Spinal cord (tissue), 9 donors: ENCODE measurements at regions not wholly inside any gene's neighbourhood (a gene's known extent, or its start where the extent isn't known, plus 50 kb on each side); places are given as distances from the start of the nearest gene placed in this dataset.
A peak's percentile ranks its signal among the peaks of the same experiment; 100 is the strongest.

Experiments used
- DNase-seq, 6 donors: peaks; one replicate each; pipeline versions ENCODE4 v3.0.0 to v3.0.0-alpha.2; 2013 to 2015; ENCODE audit warnings: low spot score in 6 of 6, low read depth in 4 of 6
- H3K27ac ChIP-seq: one replicate; pipeline ENCODE4 v1.5.1; 2013; ENCODE audit warnings: low read depth, low read length, control low read depth
- H3K27me3 ChIP-seq: one replicate; pipeline ENCODE4 v1.6.1; 2013; ENCODE audit warnings: low read length; ENCODE audit not compliant: control insufficient read depth, insufficient read depth
- H3K36me3 ChIP-seq: one replicate; pipeline ENCODE4 v1.6.1; 2013; ENCODE audit warnings: low read length; ENCODE audit not compliant: control insufficient read depth, insufficient read depth
- H3K4me1 ChIP-seq: one replicate; pipeline ENCODE4 v1.6.1; 2013; ENCODE audit warnings: low read length; ENCODE audit not compliant: control insufficient read depth, insufficient read depth
- H3K4me3 ChIP-seq: one replicate; pipeline ENCODE4 v1.5.1; 2013; ENCODE audit warnings: low read depth, low read length, control low read depth
- H3K9me3 ChIP-seq: one replicate; pipeline ENCODE4 v1.6.1; 2013; ENCODE audit warnings: low read length; ENCODE audit not compliant: control insufficient read depth, insufficient read depth
- WGBS: methylation state at CpG from one replicate; pipeline ENCODE4 v1.1.5; 2013; ENCODE audit warnings: missing lambda C conversion rate; ENCODE audit not compliant: insufficient coverage; 5-methylcytosine and 5-hydroxymethylcytosine counted together
- donor health status: healthy.

DNA sequence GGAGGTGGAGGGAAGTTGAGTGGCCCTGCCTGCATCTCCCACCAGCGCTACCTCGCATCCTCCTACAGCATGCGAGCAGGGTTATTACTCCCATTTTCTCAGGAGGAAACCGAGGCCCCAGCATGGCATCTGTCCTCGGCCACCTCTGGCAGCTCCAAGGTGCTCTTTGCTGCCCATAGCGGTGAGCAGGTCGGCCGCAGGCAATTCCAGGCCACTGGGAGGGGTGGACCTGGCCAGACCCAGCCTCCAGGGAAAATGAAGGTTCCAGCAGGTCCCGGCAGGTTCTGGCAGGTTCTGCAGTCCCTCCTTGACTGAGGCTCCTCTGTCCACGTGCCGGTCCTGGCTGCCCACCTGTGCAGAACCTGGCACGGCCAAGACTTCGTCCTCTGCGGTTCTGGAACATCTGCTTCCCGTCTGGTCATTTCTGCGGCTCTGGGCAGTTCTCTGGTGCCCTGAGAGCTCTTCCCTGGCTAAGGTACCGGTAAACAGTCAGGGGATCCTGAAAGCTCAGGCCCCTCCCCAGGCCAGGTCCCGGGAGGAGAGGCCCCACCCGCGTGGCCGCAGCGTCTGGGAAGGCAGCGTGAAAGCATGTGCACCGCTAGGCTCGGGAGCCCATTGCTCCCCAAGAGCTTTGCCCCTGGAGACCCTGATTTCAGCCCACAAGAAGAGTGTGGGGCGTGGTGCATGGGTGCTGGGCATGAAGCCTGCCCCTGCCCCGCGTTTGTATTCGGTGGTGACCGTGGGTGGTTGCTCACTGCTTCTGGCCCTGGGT is 112.0 kb upstream of the ADRA2C start:
- no peak for DNase-seq
- 85% methylated on average over 26 of the region's 30 CpGs for WGBS
- H3K9me3 ChIP-seq: no peaks in the 10 kb centered on the region
- H3K27ac ChIP-seq: no peak overlapping the region
- peaks cover 56% of the 10 kb centered on the region for H3K4me1 ChIP-seq
- peaks cover 7% of the 10 kb centered on the region for H3K27me3 ChIP-seq
- no peak overlapping the region for H3K4me3 ChIP-seq
- no peaks in the 10 kb centered on the region for H3K36me3 ChIP-seq

DNA sequence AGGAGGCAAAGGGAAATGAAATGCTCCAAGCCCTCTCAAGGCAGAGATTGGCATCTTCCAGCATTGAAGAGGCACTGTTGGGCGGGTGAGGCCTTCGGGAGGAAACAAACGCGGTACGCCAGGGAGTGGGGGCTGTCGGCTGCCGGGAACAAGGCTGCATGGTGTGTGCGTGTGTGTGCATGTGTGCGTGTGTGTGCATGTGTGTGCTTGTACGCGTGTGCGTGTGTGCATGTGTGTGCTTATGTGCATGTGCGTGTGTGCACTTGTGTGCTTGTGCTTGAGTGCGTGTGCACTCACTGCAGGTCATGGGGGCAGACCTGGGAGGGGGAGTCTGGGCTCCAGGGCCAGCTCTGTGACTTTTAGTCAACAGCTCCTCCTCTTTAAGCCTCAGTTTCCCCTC is 113.6 kb upstream of the ADRA2C start:
- WGBS: 84% methylated on average over 14 of the region's 14 CpGs

GRCh38 chr4:3651267-3651845 is 114.8 kb upstream of the ADRA2C start:
- WGBS: 79% methylated on average over 10 of the region's 16 CpGs
- H3K9me3 ChIP-seq: no peaks in the 10 kb centered on the region
- H3K27me3 ChIP-seq: peaks cover 7% of the 10 kb centered on the region

More for the DNA sequence above, 113.6 kb upstream of the ADRA2C start:
- Histone ChIP-seq H3K4me3 (no peak overlapping the region), H3K27ac (no peak overlapping the region), H3K27me3 (peaks cover 7% of the 10 kb centered on the region), H3K36me3 (no peaks in the 10 kb centered on the region), H3K9me3 (no peaks in the 10 kb centered on the region), H3K4me1 (peaks cover 40% of the 10 kb centered on the region)
- no peak for DNase-seq

DNA sequence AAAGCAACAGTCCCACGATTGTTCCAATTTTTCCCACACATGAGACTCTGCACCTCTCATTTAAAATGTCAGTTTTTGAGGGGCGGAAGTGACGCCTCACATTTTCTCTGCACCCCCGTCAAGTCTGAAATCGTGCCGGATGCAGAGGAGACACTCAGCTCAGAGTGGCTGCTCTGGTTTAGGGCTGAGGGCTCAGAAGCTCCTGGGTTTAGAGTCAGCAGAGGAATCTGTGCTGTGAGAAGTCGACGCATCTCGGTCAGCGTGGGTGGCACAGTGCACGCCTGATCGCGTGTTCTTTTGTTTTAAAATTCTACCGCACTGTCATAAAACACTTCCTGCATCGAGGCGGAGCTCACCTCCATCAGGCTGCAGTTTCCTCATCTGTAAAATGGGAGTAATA is 116.7 kb upstream of the ADRA2C start:
- WGBS: 93% methylated on average over 12 of the region's 16 CpGs

More at GRCh38 chr4:3651267-3651845, 114.8 kb upstream of the ADRA2C start:
- H3K4me1 ChIP-seq: peaks cover 27% of the 10 kb centered on the region
- no peak for DNase-seq
- no peak overlapping the region for H3K4me3 ChIP-seq
- no peaks in the 10 kb centered on the region for H3K36me3 ChIP-seq
- no peak overlapping the region for H3K27ac ChIP-seq

GRCh38 chr4:3648731-3649130 is 116.5 kb upstream of the LRPAP1 start:
- H3K9me3 ChIP-seq: no peaks in the 10 kb centered on the region
- no peak overlapping the region for H3K27ac ChIP-seq
- no peak for DNase-seq
- H3K36me3 ChIP-seq: no peaks in the 10 kb centered on the region
- H3K27me3 ChIP-seq: peaks cover 7% of the 10 kb centered on the region
- H3K4me3 ChIP-seq: no peak overlapping the region
- peaks cover 14% of the 10 kb centered on the region for H3K4me1 ChIP-seq
- WGBS: 86% methylated on average over 17 of the region's 17 CpGs

More for the DNA sequence above, 116.7 kb upstream of the ADRA2C start:
- no peaks in the 10 kb centered on the region for H3K9me3 ChIP-seq
- no peak overlapping the region for H3K27ac ChIP-seq
- no peaks in the 10 kb centered on the region for H3K36me3 ChIP-seq
- peaks cover 14% of the 10 kb centered on the region for H3K4me1 ChIP-seq
- H3K27me3 ChIP-seq: peaks cover 7% of the 10 kb centered on the region
- DNase-seq: no peak
- H3K4me3 ChIP-seq: no peak overlapping the region

DNA sequence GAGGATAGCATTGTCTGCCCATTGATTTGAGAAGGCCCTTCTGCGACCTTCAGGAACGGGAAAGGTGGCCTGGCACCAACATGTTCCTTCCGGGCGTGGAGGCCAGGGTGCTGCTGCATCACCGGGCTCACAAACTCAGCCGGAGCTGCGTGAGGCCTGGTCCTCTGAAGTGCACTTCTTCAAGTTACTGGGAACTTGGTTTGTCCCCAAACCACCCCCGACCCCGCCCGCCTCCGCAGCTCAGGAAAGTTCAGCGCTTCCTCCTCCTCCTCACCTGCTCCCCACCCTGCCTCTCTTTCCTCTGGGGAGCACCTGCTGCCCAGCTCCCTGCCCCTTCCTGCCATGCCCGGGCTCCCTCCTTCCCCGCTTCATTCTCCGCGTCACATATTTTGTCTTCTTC is 116.0 kb upstream of the LRPAP1 start:
- peaks cover 14% of the 10 kb centered on the region for H3K4me1 ChIP-seq
- H3K27me3 ChIP-seq: peaks cover 7% of the 10 kb centered on the region
- no peak overlapping the region for H3K4me3 ChIP-seq
- DNase-seq: no peak
- H3K36me3 ChIP-seq: no peaks in the 10 kb centered on the region
- no peak overlapping the region for H3K27ac ChIP-seq
- WGBS: 88% methylated on average over 16 of the region's 16 CpGs
- H3K9me3 ChIP-seq: no peaks in the 10 kb centered on the region

GRCh38 chr4:3647421-3647820 is 115.2 kb upstream of the LRPAP1 start:
- DNase-seq: peak in 2 of 6 donors; percentile 49 to 70
- 77% methylated on average over 11 of the region's 12 CpGs for WGBS
- peaks cover 7% of the 10 kb centered on the region for H3K27me3 ChIP-seq
- peaks cover 9% of the 10 kb centered on the region for H3K4me1 ChIP-seq
- H3K9me3 ChIP-seq: no peaks in the 10 kb centered on the region
- no peak overlapping the region for H3K27ac ChIP-seq
- no peak overlapping the region for H3K4me3 ChIP-seq
- no peaks in the 10 kb centered on the region for H3K36me3 ChIP-seq

GRCh38 chr4:3645711-3646679 is 113.8 kb upstream of the LRPAP1 start:
- no peaks in the 10 kb centered on the region for H3K4me1 ChIP-seq
- H3K4me3 ChIP-seq: no peak overlapping the region
- DNase-seq: no peak
- no peaks in the 10 kb centered on the region for H3K36me3 ChIP-seq
- peaks cover 7% of the 10 kb centered on the region for H3K27me3 ChIP-seq
- no peak overlapping the region for H3K27ac ChIP-seq
- 77% methylated on average over 26 of the region's 28 CpGs for WGBS
- no peaks in the 10 kb centered on the region for H3K9me3 ChIP-seq

DNA sequence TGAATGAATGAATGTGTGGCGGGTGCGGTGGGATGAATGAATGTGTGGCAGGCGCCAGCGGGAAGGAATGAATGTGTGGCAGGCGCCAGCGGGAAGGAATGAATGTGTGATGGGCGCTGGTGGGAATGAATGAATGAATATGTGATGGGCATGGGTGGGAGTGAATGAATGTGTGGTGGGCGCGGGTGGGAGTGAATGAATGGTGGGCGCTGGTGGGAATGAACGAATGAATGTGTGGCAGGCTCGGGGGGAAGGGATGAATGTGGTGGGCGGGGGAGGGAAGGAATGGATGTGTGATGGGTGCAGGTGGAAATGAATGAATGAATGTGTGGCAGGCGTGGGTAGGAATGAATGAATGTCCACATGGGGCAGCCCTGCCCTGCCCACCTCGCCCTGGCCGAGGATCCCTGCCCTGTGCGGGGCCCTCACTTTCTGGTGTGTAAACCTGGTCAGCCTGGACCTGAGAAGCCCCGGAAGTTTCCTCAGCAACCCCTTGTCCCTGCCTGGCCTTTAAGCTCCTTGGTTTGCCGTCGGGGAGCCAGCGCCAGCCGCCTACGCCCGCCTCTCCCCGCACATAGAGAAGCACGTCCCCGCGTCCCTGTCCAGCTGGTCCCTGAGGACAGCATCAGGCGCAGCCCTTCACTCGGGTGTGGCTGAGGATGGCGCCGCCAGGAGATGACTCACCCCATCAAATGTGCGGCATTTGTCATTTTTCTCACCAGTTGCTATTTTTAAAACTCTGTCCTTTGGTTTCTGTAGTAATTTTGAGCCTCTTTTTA is 112.8 kb upstream of the LRPAP1 start:
- DNase-seq: no peak
- no peak overlapping the region for H3K27ac ChIP-seq
- H3K9me3 ChIP-seq: no peaks in the 10 kb centered on the region
- H3K4me3 ChIP-seq: no peak overlapping the region
- 81% methylated on average over 28 of the region's 33 CpGs for WGBS
- H3K36me3 ChIP-seq: no peaks in the 10 kb centered on the region
- peaks cover 5% of the 10 kb centered on the region for H3K27me3 ChIP-seq
- H3K4me1 ChIP-seq: no peaks in the 10 kb centered on the region
